ENCODE measurements at regions not wholly inside any gene's neighbourhood (a gene's known extent, or its start where the extent isn't known, plus 50 kb on each side); places are given as distances from the start of the nearest gene placed in this dataset.
"Not testable (repeated sequence)": the region's sequence is repeated elsewhere in the genome, so short reads cannot be mapped to it uniquely, and the experiment has no call there.

DNA sequence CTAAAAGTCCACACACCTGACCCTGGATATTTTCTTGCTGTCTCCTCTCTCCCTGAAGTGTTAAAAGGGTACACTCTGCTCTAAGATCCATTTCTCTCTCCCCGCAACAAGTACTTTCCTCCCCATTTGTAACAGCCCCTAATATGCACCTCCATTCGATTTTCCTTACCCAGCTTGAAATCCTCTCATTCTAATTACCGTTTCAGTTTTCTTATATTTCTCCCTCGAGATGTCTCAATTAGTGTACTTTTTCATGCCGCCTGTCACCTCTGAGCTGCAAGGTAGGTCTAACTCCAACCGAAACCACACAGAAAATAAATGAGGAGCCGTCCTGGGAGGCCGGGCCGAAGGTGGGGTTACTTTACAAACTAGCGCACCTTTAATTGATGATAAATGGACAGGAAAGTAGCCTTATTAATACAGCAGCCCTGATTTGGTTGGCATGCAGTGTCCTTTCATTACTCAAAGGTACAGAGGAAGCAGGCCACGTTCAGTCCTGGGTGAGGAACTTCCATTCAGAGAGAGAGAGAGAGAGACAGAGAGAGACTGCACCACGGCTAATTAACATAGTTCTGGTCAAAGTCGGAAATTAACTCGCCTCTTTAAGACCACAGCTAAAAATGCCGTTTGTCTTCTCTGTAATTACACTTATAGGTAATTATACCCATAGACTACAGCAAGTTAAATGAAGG lies 319.9 kb downstream of the ARRDC4 start:
- DNase-seq: no peak

DNA sequence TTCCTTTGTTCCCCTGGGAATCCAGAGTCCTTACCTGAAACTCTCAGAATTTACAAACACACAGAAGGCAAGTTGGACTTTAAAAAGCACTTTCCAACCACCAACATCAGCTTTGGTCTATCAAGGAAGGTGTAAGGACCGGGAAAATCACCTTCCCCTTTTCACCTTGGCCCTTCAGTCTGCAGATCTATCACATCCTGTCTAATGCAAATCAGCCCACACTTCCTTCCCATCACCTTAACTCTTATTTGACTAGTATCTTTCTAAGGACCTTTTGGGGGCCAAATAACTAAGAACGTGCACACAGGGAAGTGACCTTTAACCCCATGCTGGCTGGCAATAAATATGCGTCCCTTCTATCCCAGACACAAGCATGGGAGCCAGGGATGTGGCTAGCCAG lies 320.6 kb downstream of the ARRDC4 start:
- DNase-seq: no peak

GRCh38 chr15:98282656-98283332 lies 322.3 kb downstream of the ARRDC4 start:
- DNase-seq: no peak

- DNase-seq: no peak
Measured at GRCh38 chr15:98286200-98286599, 325.7 kb downstream of the ARRDC4 start.

DNA sequence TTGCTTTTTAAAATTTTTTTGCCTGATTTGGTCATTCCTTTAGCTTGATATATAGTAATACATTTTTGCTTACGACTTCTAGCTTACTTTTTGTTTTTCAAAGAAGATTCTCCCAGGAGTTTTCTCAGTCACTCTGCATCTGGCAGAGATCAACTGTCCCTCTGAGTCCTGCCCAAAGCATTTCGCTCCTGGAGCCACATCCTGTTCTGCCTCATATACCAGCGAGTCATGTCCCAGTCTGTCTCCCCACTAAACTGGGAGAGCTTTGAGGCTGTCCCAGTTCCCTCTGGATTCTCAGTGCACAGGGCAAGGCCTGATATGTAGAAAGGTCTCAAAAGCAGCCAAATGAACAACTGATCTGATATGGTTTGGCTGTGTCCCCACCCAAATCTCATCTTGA lies 326.3 kb downstream of the ARRDC4 start:
- DNase-seq: no peak

- DNase-seq: no peak
Measured at GRCh38 chr15:98288091-98288590, 327.6 kb downstream of the ARRDC4 start.

- DNase-seq: no peak
Measured at GRCh38 chr15:98289747-98290146, 329.2 kb downstream of the ARRDC4 start.

GRCh38 chr15:98292442-98293240 lies 332.1 kb downstream of the ARRDC4 start:
- DNase-seq: peak; percentile 18

- DNase-seq: no peak
Measured at GRCh38 chr15:98294126-98294525, 333.6 kb downstream of the ARRDC4 start.

- not testable (repeated sequence) for DNase-seq
Measured at GRCh38 chr15:98295101-98295759, 334.7 kb downstream of the ARRDC4 start.

DNA sequence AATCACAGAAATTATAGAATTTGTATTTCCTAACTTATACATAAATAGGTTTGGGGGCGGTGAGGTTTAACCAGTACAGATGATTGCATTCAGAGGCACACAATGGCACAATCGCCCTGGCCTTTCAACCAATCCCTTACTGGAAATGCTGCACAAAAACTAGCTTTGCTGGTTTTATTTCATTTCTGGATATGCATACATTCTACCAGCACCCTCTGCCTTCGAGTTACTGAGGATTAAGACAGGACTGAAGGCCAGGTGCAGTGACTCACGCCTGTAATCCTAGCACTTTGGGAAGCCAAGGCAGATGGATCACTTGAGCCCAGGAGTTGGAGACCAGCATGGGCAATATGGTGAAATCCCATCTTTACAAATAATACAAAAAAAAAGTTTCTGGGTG lies 336.1 kb downstream of the ARRDC4 start:
- no peak for DNase-seq

- DNase-seq: no peak
Measured at GRCh38 chr15:98304371-98304770, 343.9 kb downstream of the ARRDC4 start.

GRCh38 chr15:98308117-98308516 lies 340.2 kb upstream of the IGF1R start:
- no peak for DNase-seq

DNA sequence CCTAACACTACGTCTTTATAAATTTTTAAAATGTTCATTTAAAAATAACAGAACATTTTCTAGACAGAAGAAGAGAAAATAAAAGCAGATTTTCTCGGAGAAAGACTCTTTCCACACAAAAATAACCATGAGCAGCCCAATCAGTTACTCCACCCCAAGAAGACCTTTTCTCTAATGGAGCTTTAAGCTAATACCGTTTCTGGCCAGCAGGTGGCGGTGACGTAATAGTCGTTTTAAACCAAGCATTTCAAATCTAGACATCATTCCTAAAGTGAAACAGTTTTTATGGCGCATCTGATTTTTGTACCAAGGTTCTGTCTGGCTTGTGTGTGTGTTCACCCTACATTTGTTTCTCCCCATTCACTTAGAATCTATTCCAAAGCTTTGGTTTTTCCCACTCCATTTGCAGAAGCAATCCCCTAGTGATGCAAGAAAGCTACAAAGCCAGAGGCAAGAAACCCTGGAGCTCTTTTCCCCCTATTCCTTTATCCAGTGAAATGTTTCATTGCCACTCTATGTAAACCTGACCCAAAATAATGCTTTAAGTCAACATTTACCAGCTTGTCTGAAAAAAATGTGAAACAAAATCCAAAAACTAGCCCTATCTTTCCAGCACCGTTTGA lies 336.7 kb upstream of the IGF1R start:
- peak; percentile 72 for DNase-seq

GRCh38 chr15:98312913-98313312 lies 335.4 kb upstream of the IGF1R start:
- no peak for DNase-seq

GRCh38 chr15:98315971-98316370 lies 332.4 kb upstream of the IGF1R start:
- DNase-seq: no peak

DNA sequence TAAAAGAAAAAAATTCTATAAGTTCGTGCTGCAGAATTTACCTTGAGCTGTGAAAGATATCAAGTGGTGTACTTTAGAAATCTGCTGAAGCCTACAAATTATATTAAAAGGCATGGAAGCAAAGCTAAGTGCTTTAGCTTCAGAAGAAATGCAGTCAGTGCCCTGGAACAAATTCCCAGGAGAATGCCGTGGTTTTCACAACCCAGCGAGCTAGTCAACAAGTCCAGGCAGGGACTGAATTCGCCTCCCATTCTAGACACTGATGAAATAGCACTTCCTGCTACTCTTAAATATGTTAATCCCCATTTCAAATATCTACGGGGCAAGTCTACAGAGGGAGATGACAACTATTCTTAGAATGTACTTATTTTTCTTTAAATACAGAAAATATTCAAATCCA lies 326.4 kb upstream of the IGF1R start:
- no peak for DNase-seq

GRCh38 chr15:98322581-98322980 lies 325.8 kb upstream of the IGF1R start:
- no peak for DNase-seq

- DNase-seq: no peak
Measured at GRCh38 chr15:98324341-98324970, 323.9 kb upstream of the IGF1R start.

- DNase-seq: no peak
Measured at GRCh38 chr15:98326804-98327203, 321.5 kb upstream of the IGF1R start.

GRCh38 chr15:98330258-98330657 lies 318.1 kb upstream of the IGF1R start:
- DNase-seq: no peak

Data from stimulated activated CD4-positive, alpha-beta T cell treated with anti-CD3 and anti-CD28 coated beads, Interleukin-4, amount 100 ng/mL, for 24 hours (primary cell).